ENCODE measurements at regions not wholly inside any gene's neighbourhood (a gene's known extent, or its start where the extent isn't known, plus 50 kb on each side); places are given as distances from the start of the nearest gene placed in this dataset.

- CTCF ChIA-PET = no interaction called here
- no peak overlapping the region for H3K27ac ChIP-seq
- H3K36me3 ChIP-seq (ENCODE audit: low read depth) = no peaks in the 10 kb centered on the region
- POLR2A ChIA-PET (ENCODE audit: unreplicated experiment) = no interaction called here
- intact Hi-C loops (cut with micrococcal nuclease; ENCODE audit: unreplicated experiment) = no loop called here
- 0 out of 2 replicates have a peak, but pooled peaks cover 4% of the 10 kb centered on the region for H3K9me3 ChIP-seq (ENCODE audit: insufficient read depth, low read depth)
- H3K4me1 ChIP-seq (replicated peaks; ENCODE audit: insufficient read depth) = no peaks in the 10 kb centered on the region
- no TSS peak for BruUV-seq (replicated peaks)
- no peak overlapping the region for H3K4me2 ChIP-seq
- H3K9me2 ChIP-seq (ENCODE audit: insufficient read depth) = no peaks in the 10 kb centered on the region; the same call in 1 of the 2 replicates
- no peaks in the 10 kb centered on the region for H3F3A ChIP-seq (ENCODE audit: insufficient read depth, low read depth)
- H3K4me3 ChIP-seq = no peak overlapping the region
- no peak for DNase-seq
- no peaks in the 10 kb centered on the region for H3K27me3 ChIP-seq (ENCODE audit: insufficient read depth, low read depth)
- no peaks in the 10 kb centered on the region for H3K79me2 ChIP-seq (ENCODE audit: low read depth)
- no peaks in the 10 kb centered on the region for H4K20me1 ChIP-seq (ENCODE audit: insufficient read depth)
- no peak for TF ChIP-seq CTCF (conservative IDR thresholded peaks at IDR 0.05)
- no peak for TF ChIP-seq EZH2 (IDR thresholded peaks at IDR 0.05; ENCODE audit: low read depth)
- no peak overlapping the region for H2AFZ ChIP-seq
These were observed 161.6 kb downstream of the CMPK2 start for GRCh38 chr2:6704077-6704476.

GRCh38 chr2:6721395-6721794 is 144.3 kb downstream of the CMPK2 start:
- Histone ChIP-seq H3K79me2 (ENCODE audit: low read depth) (no peaks in the 10 kb centered on the region), H3K27ac (no peak overlapping the region), H3K27me3 (ENCODE audit: insufficient read depth, low read depth) (no peaks in the 10 kb centered on the region), H3K4me2 (no peak overlapping the region), H3K9me3 (ENCODE audit: insufficient read depth, low read depth) (no peaks in the 10 kb centered on the region), H3F3A (ENCODE audit: insufficient read depth, low read depth) (no peaks in the 10 kb centered on the region), H3K9me2 (ENCODE audit: insufficient read depth) (no peaks in the 10 kb centered on the region), H2AFZ (no peak overlapping the region), H3K4me1 (replicated peaks; ENCODE audit: insufficient read depth) (no peaks in the 10 kb centered on the region), H3K36me3 (ENCODE audit: low read depth) (no peaks in the 10 kb centered on the region), H3K4me3 (no peak overlapping the region), H4K20me1 (ENCODE audit: insufficient read depth) (no peaks in the 10 kb centered on the region)
- TF ChIP-seq EZH2 (IDR thresholded peaks at IDR 0.05; ENCODE audit: low read depth) (no peak), CTCF (conservative IDR thresholded peaks at IDR 0.05) (no peak)
- DNase-seq = no peak
- POLR2A ChIA-PET (ENCODE audit: unreplicated experiment) = no interaction called here
- intact Hi-C loops (cut with micrococcal nuclease; ENCODE audit: unreplicated experiment) = no loop called here
- CTCF ChIA-PET = no interaction called here
- BruUV-seq (replicated peaks) = no TSS peak

- H4K20me1 ChIP-seq (ENCODE audit: insufficient read depth) = no peaks in the 10 kb centered on the region
- no peak for DNase-seq
- no TSS peak for BruUV-seq (replicated peaks)
- no peak overlapping the region for H2AFZ ChIP-seq
- H3K27me3 ChIP-seq (ENCODE audit: insufficient read depth, low read depth) = no peaks in the 10 kb centered on the region
- H3K79me2 ChIP-seq (ENCODE audit: low read depth) = no peaks in the 10 kb centered on the region
- H3K9me3 ChIP-seq (ENCODE audit: insufficient read depth, low read depth) = no peaks in the 10 kb centered on the region
- H3K4me3 ChIP-seq = no peak overlapping the region
- no peak overlapping the region for H3K27ac ChIP-seq
- no peak overlapping the region for H3K4me2 ChIP-seq
- ChIA-PET CTCF (no interaction called here), POLR2A (ENCODE audit: unreplicated experiment) (no interaction called here)
- H3K4me1 ChIP-seq (replicated peaks; ENCODE audit: insufficient read depth) = no peaks in the 10 kb centered on the region
- H3K36me3 ChIP-seq (ENCODE audit: low read depth) = no peaks in the 10 kb centered on the region
- intact Hi-C loops (cut with micrococcal nuclease; ENCODE audit: unreplicated experiment) = no loop called here
- no peak for TF ChIP-seq EZH2 (IDR thresholded peaks at IDR 0.05; ENCODE audit: low read depth)
- no peak for TF ChIP-seq CTCF (conservative IDR thresholded peaks at IDR 0.05)
- no peaks in the 10 kb centered on the region for H3K9me2 ChIP-seq (ENCODE audit: insufficient read depth)
- no peaks in the 10 kb centered on the region for H3F3A ChIP-seq (ENCODE audit: insufficient read depth, low read depth)
These were observed 143.1 kb downstream of the CMPK2 start for GRCh38 chr2:6722574-6722973.

Measured in PC-9 (cell line).